H1 (cell line): ENCODE measurements at regions not wholly inside any gene's neighbourhood (a gene's known extent, or its start where the extent isn't known, plus 50 kb on each side); places are given as distances from the start of the nearest gene placed in this dataset.

ENCODE experiments used
- CTCF ChIA-PET: fragments of 300-600 bp; sonication (Branson Sonifier 250); formaldehyde crosslinking; loops from one replicate; lab custom pipeline; 2021; ENCODE audit not compliant: partially characterized antibody; lab: Charles Lee
- POLR2A ChIA-PET: fragments of 300-600 bp; sonication (Branson Sonifier 250); formaldehyde crosslinking; loops from one replicate; lab custom pipeline; 2021; ENCODE audit warnings: inconsistent platforms; ENCODE audit not compliant: partially characterized antibody; lab: Charles Lee
- DNase-seq, 2 experiments: peaks; one replicate each; pipeline versions ENCODE4 v3.0.0 to v3.0.0-alpha.2; 2010 to 2022; ENCODE audit warnings: low spot score in 2 of 2, low read depth in 1 of 2, mixed read lengths in 1 of 2
- FAIRE-seq: peaks from 2 replicates; lab custom pipeline; 2011; peaks lifted over from hg19 to GRCh38; lab: Jason Lieb, UNC
- H2AFZ ChIP-seq: 2 replicates; pipeline ENCODE4 v1.8.1; 2012; ENCODE audit warnings: low read length, inconsistent platforms
- H2AK5ac ChIP-seq: 2 replicates; pipeline ENCODE4 v1.6.1; 2013; ENCODE audit warnings: low read depth, low read length
- H2BK120ac ChIP-seq: replicated peaks from 2 replicates; pipeline ENCODE3; 2013; ENCODE audit warnings: low read depth, low read length, inconsistent platforms
- H2BK12ac ChIP-seq: 2 replicates; pipeline ENCODE4 v1.6.1; 2013; ENCODE audit warnings: low read depth, low read length
- H2BK15ac ChIP-seq: 2 replicates; pipeline ENCODE4 v1.6.1; 2013; ENCODE audit warnings: low read length
- H2BK20ac ChIP-seq: 2 replicates; pipeline ENCODE4 v1.6.1; 2013; ENCODE audit warnings: low read length
- H2BK5ac ChIP-seq: 2 replicates; pipeline ENCODE4 v1.6.1; 2013; ENCODE audit warnings: low read depth, low read length
- H3K14ac ChIP-seq: 2 replicates; pipeline ENCODE4 v1.6.1; 2013; ENCODE audit warnings: inconsistent platforms; ENCODE audit not compliant: insufficient read length
- H3K18ac ChIP-seq: 2 replicates; pipeline ENCODE4 v1.6.1; 2013; ENCODE audit warnings: low read length; ENCODE audit errors: extremely low read depth
- H3K23ac ChIP-seq: 2 replicates; pipeline ENCODE4 v1.6.1; 2013; ENCODE audit warnings: inconsistent platforms; ENCODE audit not compliant: insufficient read length
- H3K23me2 ChIP-seq: 2 replicates; pipeline ENCODE4 v1.6.1; 2013; ENCODE audit warnings: low read depth, low read length
- H3K27ac ChIP-seq: 2 replicates; pipeline ENCODE4 v1.6.1; 2011; ENCODE audit warnings: low read depth, low read length, inconsistent platforms
- H3K27me3 ChIP-seq, 4 experiments: replicated peaks in 1 of 4; 1 replicate in 1 of 4; 2 replicates in 3 of 4; pipeline versions ENCODE4 v1.6.1 to v1.8.1; 2011 to 2013; ENCODE audit warnings: low read length in 3 of 4, mild to moderate bottlenecking in 3 of 4, inconsistent platforms in 2 of 4, mixed read lengths in 2 of 4, moderate library complexity in 1 of 4; ENCODE audit not compliant: control insufficient read depth in 3 of 4, insufficient read depth in 3 of 4; ENCODE audit errors: extremely low read depth in 1 of 4
- H3K36me3 ChIP-seq, 4 experiments: 2 replicates each; pipeline versions ENCODE4 v1.6.1 to v1.8.1; 2011 to 2013; ENCODE audit warnings: mild to moderate bottlenecking in 4 of 4, low read length in 3 of 4, moderate library complexity in 2 of 4, control low read depth in 1 of 4, inconsistent platforms in 1 of 4; ENCODE audit not compliant: insufficient read depth in 4 of 4, control insufficient read depth in 2 of 4
- H3K4ac ChIP-seq: replicated peaks from 2 replicates; pipeline ENCODE3; 2013; ENCODE audit warnings: low read length, low read depth, mixed read lengths, inconsistent platforms; ENCODE audit not compliant: insufficient read length
- H3K4me1 ChIP-seq, 4 experiments: replicated peaks in 1 of 4; 1 replicate in 1 of 4; 2 replicates in 3 of 4; pipeline versions ENCODE4 v1.6.1 to v1.8.1; 2011 to 2013; ENCODE audit warnings: low read length in 3 of 4, inconsistent platforms in 2 of 4, mixed read lengths in 1 of 4; ENCODE audit not compliant: insufficient read depth in 4 of 4, control insufficient read depth in 3 of 4
- H3K4me2 ChIP-seq, 2 experiments: 2 replicates each; pipeline versions ENCODE4 v1.6.1 to v1.8.1; 2011 to 2013; ENCODE audit warnings: low read depth in 2 of 2, low read length in 2 of 2, control low read depth in 1 of 2, inconsistent platforms in 1 of 2, mild to moderate bottlenecking in 1 of 2; ENCODE audit not compliant: insufficient read depth in 1 of 2
- H3K4me3 ChIP-seq, 4 experiments: fragments of 200-600, 300-600 bp in 1 of 4; sonication (generic), shearing (Covaris generic), sonication (Bioruptor Twin) in 1 of 4; 2 replicates each; pipeline versions ENCODE4 v1.5.1 to v1.8.1; 2011 to 2016; ENCODE audit warnings: low read length in 4 of 4, low read depth in 3 of 4, control low read depth in 2 of 4, inconsistent platforms in 2 of 4, mild to moderate bottlenecking in 2 of 4, mixed read lengths in 1 of 4, moderate library complexity in 1 of 4; ENCODE audit not compliant: insufficient read depth in 2 of 4; ENCODE audit errors: extremely low read depth in 1 of 4
- H3K56ac ChIP-seq: replicated peaks from 2 replicates; pipeline ENCODE3; 2013; ENCODE audit warnings: low read depth, mild to moderate bottlenecking, mixed read lengths, low read length, inconsistent platforms; ENCODE audit not compliant: insufficient read length
- H3K79me1 ChIP-seq: 2 replicates; pipeline ENCODE4 v1.6.1; 2013; ENCODE audit warnings: low read depth, low read length, control low read depth
- H3K79me2 ChIP-seq, 2 experiments: 2 replicates each; pipeline versions ENCODE4 v1.6.1 to v1.8.1; 2012 to 2013; ENCODE audit warnings: low read length in 2 of 2, mild to moderate bottlenecking in 2 of 2, inconsistent platforms in 1 of 2; ENCODE audit not compliant: insufficient read depth in 2 of 2, control insufficient read depth in 1 of 2
- H3K9ac ChIP-seq, 4 experiments: replicated peaks in 1 of 4; 1 replicate in 1 of 4; 2 replicates in 3 of 4; pipeline versions ENCODE4 v1.6.1 to v1.8.1; 2011 to 2013; ENCODE audit warnings: low read depth in 3 of 4, low read length in 3 of 4, control low read depth in 2 of 4, mild to moderate bottlenecking in 2 of 4, moderate library complexity in 2 of 4, inconsistent platforms in 1 of 4; ENCODE audit errors: extremely low read depth in 1 of 4
- H3K9me3 ChIP-seq, 2 experiments: 2 replicates each; pipeline versions ENCODE4 v1.6.1 to v1.8.1; 2012 to 2013; ENCODE audit warnings: mild to moderate bottlenecking in 2 of 2, moderate library complexity in 2 of 2, control low read depth in 1 of 2, inconsistent platforms in 1 of 2, low read depth in 1 of 2, low read length in 1 of 2, mixed read lengths in 1 of 2; ENCODE audit not compliant: insufficient read depth in 2 of 2
- H4K20me1 ChIP-seq, 2 experiments: replicated peaks in 1 of 2; 2 replicates each; pipeline versions ENCODE3 to v1.8.1; 2011 to 2013; ENCODE audit warnings: inconsistent platforms in 2 of 2, low read length in 2 of 2, mild to moderate bottlenecking in 1 of 2; ENCODE audit not compliant: insufficient read depth in 2 of 2, control insufficient read depth in 1 of 2
- H4K5ac ChIP-seq: 2 replicates; pipeline ENCODE4 v1.6.1; 2013; ENCODE audit warnings: low read length, low read depth, mixed read lengths, inconsistent platforms; ENCODE audit not compliant: insufficient read length
- H4K8ac ChIP-seq: 2 replicates; pipeline ENCODE4 v1.8.0; 2013; ENCODE audit warnings: mild to moderate bottlenecking, moderate library complexity, low read length, inconsistent platforms; ENCODE audit not compliant: insufficient read depth; ENCODE audit errors: extremely low read depth
- H4K91ac ChIP-seq: replicated peaks from 2 replicates; pipeline ENCODE3; 2013; ENCODE audit warnings: low read length, mixed read lengths, inconsistent platforms; ENCODE audit not compliant: insufficient read length
- BACH1 ChIP-seq: IDR thresholded peaks from 2 replicates; pipeline ENCODE4 v1.6.1; 2012; ENCODE audit warnings: low read length, improper control_type of control experiment
- CHD2 ChIP-seq: IDR thresholded peaks from 2 replicates; pipeline ENCODE4 v1.6.1; 2012; ENCODE audit warnings: low read length, improper control_type of control experiment
- FOSL1 ChIP-seq: IDR thresholded peaks from 2 replicates; pipeline ENCODE4 v1.6.1; 2011; ENCODE audit warnings: mild to moderate bottlenecking, low read depth, low read length, moderate library complexity; ENCODE audit not compliant: insufficient read depth
- GABPA ChIP-seq: IDR thresholded peaks from 2 replicates; pipeline ENCODE4 v1.6.1; 2011; ENCODE audit warnings: mild to moderate bottlenecking, low read length, moderate library complexity, borderline replicate concordance; ENCODE audit not compliant: insufficient read depth
- JUN ChIP-seq: IDR thresholded peaks from 2 replicates; pipeline ENCODE4 v1.6.1; 2011; ENCODE audit warnings: low read depth, mild to moderate bottlenecking, improper control_type of control experiment, low read length
- KDM1A ChIP-seq: fragments of 200-600, 300-600 bp; sonication (generic); IDR thresholded peaks from 2 replicates; pipeline ENCODE4 v1.7.1; 2016; ENCODE audit warnings: mild to moderate bottlenecking, low read length, borderline replicate concordance
- KDM5A ChIP-seq: fragments of 200-600 bp; IDR thresholded peaks from 2 replicates; pipeline ENCODE4 v1.7.1; 2012; ENCODE audit warnings: mild to moderate bottlenecking, low read length, inconsistent platforms, mixed read lengths
- NANOG ChIP-seq: IDR thresholded peaks from 2 replicates; pipeline ENCODE4 v1.6.1; 2011; ENCODE audit warnings: low read length, low read depth, mild to moderate bottlenecking, inconsistent platforms; ENCODE audit not compliant: insufficient read depth, poor library complexity, severe bottlenecking
- RFX5 ChIP-seq: IDR thresholded peaks from 2 replicates; pipeline ENCODE4 v1.6.1; 2011; ENCODE audit warnings: low read depth, low read length, improper control_type of control experiment, borderline replicate concordance
- SIN3A ChIP-seq, 2 experiments: IDR thresholded peaks in 1 of 2; conservative IDR thresholded peaks in 1 of 2; 2 replicates each; pipeline ENCODE4 v1.6.1; 2011 to 2012; ENCODE audit warnings: low read length in 2 of 2, improper control_type of control experiment in 1 of 2, low read depth in 1 of 2, mild to moderate bottlenecking in 1 of 2
- SIRT6 ChIP-seq: IDR thresholded peaks from one replicate; pipeline ENCODE4 v1.7.1; 2012; ENCODE audit warnings: low read length, inconsistent platforms
- SIX5 ChIP-seq: IDR thresholded peaks from 2 replicates; pipeline ENCODE4 v1.6.1; 2011; ENCODE audit warnings: mild to moderate bottlenecking, low read depth, low read length
- SP2 ChIP-seq: IDR thresholded peaks from 2 replicates; pipeline ENCODE4 v1.6.1; 2012; ENCODE audit warnings: mild to moderate bottlenecking, low read length, inconsistent platforms
- TEAD4 ChIP-seq: IDR thresholded peaks from 2 replicates; pipeline ENCODE4 v1.6.1; 2012; ENCODE audit warnings: low read depth, low read length, inconsistent platforms, mixed read lengths
- YY1 ChIP-seq: IDR thresholded peaks from 2 replicates; pipeline ENCODE4 v1.6.1; 2011; ENCODE audit warnings: low read depth, mild to moderate bottlenecking, low read length
- ZNF274 ChIP-seq: IDR thresholded peaks from 2 replicates; pipeline ENCODE4 v1.7.0; 2012; ENCODE audit warnings: low read length, borderline replicate concordance; ENCODE audit errors: extremely low read depth
- WGBS, 2 experiments: shearing (Covaris generic) in 1 of 2; methylation state at CpG; one replicate each; pipeline versions ENCODE4 v1.1.6 to v1.1.7; 2013 to 2015; ENCODE audit warnings: low lambda C conversion rate in 2 of 2, mixed read lengths in 2 of 2, inconsistent platforms in 1 of 2, low coverage in 1 of 2, missing lambda C conversion rate in 1 of 2; ENCODE audit not compliant: insufficient replicate concordance in 2 of 2, insufficient coverage in 1 of 2, insufficient read length in 1 of 2; ENCODE audit errors: extremely low coverage in 1 of 2, missing lambda C conversion rate in 1 of 2; 5-methylcytosine and 5-hydroxymethylcytosine counted together

- WGBS, 2 experiments, result 80% methylated on average over 4 of the region's 5 CpGs; no CpG with 5 or more reads in 1 of the 2 experiments
- no peak overlapping the region for H3K4me2 ChIP-seq
- H3K9me3 ChIP-seq, result no peaks in the 10 kb centered on the region
- H3K14ac ChIP-seq, result no peak overlapping the region
- H3K79me1 ChIP-seq, result no peaks in the 10 kb centered on the region; the same call in 1 of the 2 replicates
- H2BK20ac ChIP-seq, result no peak overlapping the region
- ChIA-PET POLR2A (no interaction called here), CTCF (interaction anchor here (2.4 kb wide), 1 partner anchor 9 kb away, joined by 5 read pairs; no protein-coding TSS in a partner anchor)
- H2BK5ac ChIP-seq, result no peak overlapping the region
- TF ChIP-seq SIX5 (no peak), NANOG (no peak), KDM5A (no peak), SIN3A (conservative IDR thresholded peaks at IDR 0.05 in 1 of 2, IDR thresholded peaks at IDR 0.05 in 1 of 2; ENCODE audit: low read depth in 1 of 2, low read length in 2 of 2) (no peak), ZNF274 (no peak), CHD2 (no peak), SP2 (no peak), RFX5 (no peak), BACH1 (no peak), GABPA (no peak), KDM1A (no peak), JUN (no peak), TEAD4 (no peak), YY1 (no peak), FOSL1 (no peak), SIRT6 (no peak)
- H3K9ac ChIP-seq, result no peak overlapping the region
- H3K18ac ChIP-seq, result no peak overlapping the region
- H2BK12ac ChIP-seq, result no peak overlapping the region
- no peak overlapping the region for H2BK15ac ChIP-seq
- H4K20me1 ChIP-seq, result no peaks in the 10 kb centered on the region
- H3K79me2 ChIP-seq, result no peaks in the 10 kb centered on the region
- H4K5ac ChIP-seq, result no peak overlapping the region
- no peak for DNase-seq
- no peak overlapping the region for H3K4me3 ChIP-seq
- H4K8ac ChIP-seq, result no peak overlapping the region; the same call in 1 of the 2 replicates
- H3K56ac ChIP-seq, result no peak overlapping the region
- H3K4me1 ChIP-seq, result no peaks in the 10 kb centered on the region; a peak in 1 of 7 replicates
- FAIRE-seq, result no peak
- H3K27ac ChIP-seq, result no peak overlapping the region
- no peak overlapping the region for H2BK120ac ChIP-seq
- no peaks in the 10 kb centered on the region for H3K27me3 ChIP-seq
- no peak overlapping the region for H4K91ac ChIP-seq
- no peak overlapping the region for H2AFZ ChIP-seq
- H3K4ac ChIP-seq, result no peak overlapping the region
- no peaks in the 10 kb centered on the region for H3K36me3 ChIP-seq
- no peak overlapping the region for H3K23ac ChIP-seq
- no peaks in the 10 kb centered on the region; the same call in 1 of the 2 replicates for H3K23me2 ChIP-seq
- H2AK5ac ChIP-seq, result no peak overlapping the region
Measured at GRCh38 chr2:8619071-8619470, 62.8 kb upstream of the ID2 start.
